Activated T-helper 17 cell treated with anti-CD3 and anti-CD28 coated beads, Interleukin-2, amount 50 U/mL, for 72 hours (primary cell): ENCODE measurements at regions not wholly inside any gene's neighbourhood (a gene's known extent, or its start where the extent isn't known, plus 50 kb on each side); places are given as distances from the start of the nearest gene placed in this dataset.
A peak's percentile ranks its signal among the peaks of the same experiment; 100 is the strongest.

Experiments
- ATAC-seq: fragments of 150-1000 bp; cut with Tn5 transposase; replicated peaks from 2 replicates; pipeline ENCODE4 v1.10.0; 2021; ENCODE audit warnings: mild to moderate bottlenecking, moderate library complexity
- H3K27ac Mint-ChIP-seq: one replicate; pipeline ENCODE4 v1.8.0; 2022; ENCODE audit warnings: mixed read lengths
- H3K27me3 Mint-ChIP-seq: one replicate; pipeline ENCODE4 v1.8.0; 2022; ENCODE audit warnings: mixed read lengths
- H3K36me3 Mint-ChIP-seq: one replicate; pipeline ENCODE4 v1.8.0; 2022; ENCODE audit warnings: low read depth, mild to moderate bottlenecking, mixed read lengths
- H3K4me1 Mint-ChIP-seq: one replicate; pipeline ENCODE4 v1.8.0; 2022; ENCODE audit warnings: mixed read lengths
- H3K4me3 Mint-ChIP-seq: one replicate; pipeline ENCODE4 v1.8.0; 2022; ENCODE audit warnings: mild to moderate bottlenecking, mixed read lengths
- H3K9me3 Mint-ChIP-seq: one replicate; pipeline ENCODE4 v1.8.0; 2022; ENCODE audit warnings: mixed read lengths

DNA sequence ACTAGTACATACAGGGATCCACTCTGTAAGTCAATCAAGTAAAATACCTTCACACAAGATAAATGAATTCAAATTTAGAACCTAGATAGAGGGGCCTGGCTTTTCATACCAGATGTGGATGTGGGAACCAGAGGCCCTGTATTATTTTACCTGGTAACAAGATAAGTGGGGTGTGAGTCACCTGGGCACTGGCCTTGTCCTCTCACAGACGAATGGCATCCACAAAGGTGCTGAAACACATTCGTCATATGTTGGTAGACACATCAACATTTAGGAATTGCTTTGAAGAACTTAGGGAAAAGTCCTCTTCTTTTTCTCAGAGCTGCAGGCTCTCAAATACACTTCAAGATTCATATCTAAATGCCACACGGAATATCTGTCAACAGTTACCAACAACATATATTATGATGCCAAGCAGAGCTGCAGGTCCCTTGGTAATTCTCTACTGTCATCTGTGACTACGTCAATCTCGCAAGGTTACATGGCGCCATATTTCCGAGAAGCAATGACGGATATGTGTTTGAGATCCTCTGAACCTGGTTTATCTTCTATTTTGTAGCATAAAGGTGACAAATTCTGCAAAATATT is 618.6 kb downstream of the EPM2A start:
- no peak for ATAC-seq
- Mint-ChIP-seq H3K27me3 (peaks cover 11% of the 10 kb centered on the region), H3K9me3 (no peaks in the 10 kb centered on the region), H3K27ac (no peak overlapping the region), H3K4me1 (no peaks in the 10 kb centered on the region), H3K4me3 (no peak overlapping the region), H3K36me3 (no peaks in the 10 kb centered on the region)

DNA sequence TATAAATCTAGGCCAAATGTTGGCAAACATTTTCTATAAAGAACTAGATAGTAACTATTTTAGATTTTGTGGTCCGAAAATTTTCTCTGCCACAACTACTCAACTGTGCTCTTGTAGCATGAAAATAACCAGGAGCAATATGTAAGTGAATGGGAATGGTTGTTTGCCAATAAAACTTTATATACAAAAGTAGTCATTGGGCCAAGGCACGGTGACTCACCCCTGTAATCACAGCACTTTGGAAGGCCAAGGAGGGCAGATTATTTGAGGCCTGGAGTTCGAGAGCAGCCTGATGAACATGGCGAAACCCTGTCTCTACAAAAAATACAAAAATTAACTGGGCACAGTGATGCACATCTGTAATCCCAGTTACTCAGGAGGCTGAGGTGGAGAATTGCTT is 617.1 kb downstream of the EPM2A start:
- ATAC-seq, result no peak
- Mint-ChIP-seq H3K9me3 (no peaks in the 10 kb centered on the region), H3K4me1 (no peaks in the 10 kb centered on the region), H3K27ac (no peak overlapping the region), H3K27me3 (peaks cover 3% of the 10 kb centered on the region), H3K4me3 (no peak overlapping the region), H3K36me3 (no peaks in the 10 kb centered on the region)

DNA sequence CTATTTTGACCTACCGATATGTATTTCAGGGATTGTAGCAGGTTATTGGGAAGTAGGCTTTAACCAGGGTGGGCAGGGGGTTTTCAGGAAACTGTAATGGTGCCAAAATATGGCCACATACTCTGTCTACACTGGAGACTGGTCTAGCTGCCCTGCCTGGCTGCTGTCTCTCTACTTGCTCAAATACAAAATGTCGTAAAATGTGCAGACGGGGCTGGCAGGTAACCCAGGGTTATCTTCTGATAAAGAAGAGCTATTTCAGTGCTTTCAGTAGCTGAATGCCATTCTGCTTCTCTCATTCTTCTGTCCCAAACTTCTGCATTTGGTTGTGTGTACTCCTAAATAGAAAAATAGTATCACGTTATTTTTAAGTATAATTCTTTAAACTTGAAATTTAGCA is 616.2 kb downstream of the EPM2A start:
- H3K4me3 Mint-ChIP-seq, result no peak overlapping the region
- ATAC-seq, result no peak
- H3K36me3 Mint-ChIP-seq, result no peaks in the 10 kb centered on the region
- no peaks in the 10 kb centered on the region for H3K9me3 Mint-ChIP-seq
- H3K27me3 Mint-ChIP-seq, result peaks cover 4% of the 10 kb centered on the region
- H3K27ac Mint-ChIP-seq, result no peak overlapping the region
- H3K4me1 Mint-ChIP-seq, result no peaks in the 10 kb centered on the region

DNA sequence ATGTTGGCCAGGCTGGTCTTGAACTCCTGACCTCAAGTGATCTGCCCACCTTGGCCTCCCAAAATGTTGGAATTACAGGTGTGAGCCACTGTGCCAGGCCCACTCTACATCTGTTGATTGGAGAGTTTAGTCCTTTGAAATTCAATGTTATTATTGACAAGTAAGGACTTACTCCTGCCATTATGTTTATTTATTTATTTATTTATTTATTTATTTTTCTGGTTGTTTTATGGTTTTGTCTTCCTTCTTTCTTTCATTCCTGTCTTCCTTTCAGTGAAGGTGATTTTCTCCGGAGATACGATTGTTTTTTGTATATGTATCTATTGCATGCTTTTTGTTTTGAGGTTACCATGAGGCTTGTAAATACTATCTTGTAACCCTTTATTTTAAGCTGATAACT is 602.6 kb downstream of the EPM2A start:
- Mint-ChIP-seq H3K27me3 (peaks cover 4% of the 10 kb centered on the region), H3K9me3 (no peaks in the 10 kb centered on the region), H3K4me3 (no peak overlapping the region), H3K27ac (no peak overlapping the region), H3K4me1 (no peaks in the 10 kb centered on the region), H3K36me3 (no peaks in the 10 kb centered on the region)
- no peak for ATAC-seq

DNA sequence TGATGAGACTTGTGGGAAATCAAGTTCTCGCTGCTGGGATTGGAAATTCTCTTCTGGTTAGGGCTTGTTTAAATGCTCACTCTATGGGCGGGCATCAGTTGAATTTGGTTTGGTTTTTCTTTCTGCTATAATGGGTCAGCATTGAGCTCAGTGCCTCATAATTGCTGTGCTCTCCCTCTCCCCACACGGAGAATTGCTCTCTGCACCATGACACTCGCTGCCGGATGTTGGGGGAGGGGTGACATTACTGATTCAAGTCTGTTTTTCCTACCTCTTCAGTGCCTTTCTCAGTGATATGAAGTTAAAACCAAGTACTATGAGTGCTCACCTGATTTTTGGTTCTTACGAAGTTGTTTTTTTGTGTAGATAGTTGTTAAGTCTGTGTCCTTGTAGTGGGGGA is 599.6 kb downstream of the EPM2A start:
- H3K36me3 Mint-ChIP-seq, result no peaks in the 10 kb centered on the region
- no peak for ATAC-seq
- no peak overlapping the region for H3K4me3 Mint-ChIP-seq
- H3K4me1 Mint-ChIP-seq, result no peaks in the 10 kb centered on the region
- H3K27ac Mint-ChIP-seq, result no peak overlapping the region
- H3K27me3 Mint-ChIP-seq, result peaks cover 16% of the 10 kb centered on the region
- no peaks in the 10 kb centered on the region for H3K9me3 Mint-ChIP-seq

DNA sequence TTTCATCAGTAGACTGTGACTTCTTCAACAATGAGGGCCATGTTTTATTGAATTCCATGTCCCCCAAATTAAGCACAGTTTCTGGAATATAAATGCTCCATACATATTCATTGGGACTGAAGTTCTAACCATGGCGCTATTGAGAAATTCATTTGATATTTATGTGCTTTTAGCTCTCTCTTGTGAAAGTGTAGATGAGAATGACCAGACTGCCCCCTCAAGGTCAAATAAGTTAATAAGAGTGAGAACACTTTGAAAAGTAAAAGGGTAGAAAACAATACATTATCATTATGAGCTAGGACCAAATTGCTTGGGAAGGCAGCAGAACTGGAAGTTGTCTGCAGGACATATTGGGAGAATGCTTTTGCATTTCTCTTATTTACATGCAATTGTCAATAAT is 597.9 kb downstream of the EPM2A start:
- no peaks in the 10 kb centered on the region for H3K4me1 Mint-ChIP-seq
- H3K36me3 Mint-ChIP-seq, result no peaks in the 10 kb centered on the region
- H3K27ac Mint-ChIP-seq, result no peak overlapping the region
- no peak overlapping the region for H3K4me3 Mint-ChIP-seq
- peaks cover 16% of the 10 kb centered on the region for H3K27me3 Mint-ChIP-seq
- no peak for ATAC-seq
- H3K9me3 Mint-ChIP-seq, result no peaks in the 10 kb centered on the region

DNA sequence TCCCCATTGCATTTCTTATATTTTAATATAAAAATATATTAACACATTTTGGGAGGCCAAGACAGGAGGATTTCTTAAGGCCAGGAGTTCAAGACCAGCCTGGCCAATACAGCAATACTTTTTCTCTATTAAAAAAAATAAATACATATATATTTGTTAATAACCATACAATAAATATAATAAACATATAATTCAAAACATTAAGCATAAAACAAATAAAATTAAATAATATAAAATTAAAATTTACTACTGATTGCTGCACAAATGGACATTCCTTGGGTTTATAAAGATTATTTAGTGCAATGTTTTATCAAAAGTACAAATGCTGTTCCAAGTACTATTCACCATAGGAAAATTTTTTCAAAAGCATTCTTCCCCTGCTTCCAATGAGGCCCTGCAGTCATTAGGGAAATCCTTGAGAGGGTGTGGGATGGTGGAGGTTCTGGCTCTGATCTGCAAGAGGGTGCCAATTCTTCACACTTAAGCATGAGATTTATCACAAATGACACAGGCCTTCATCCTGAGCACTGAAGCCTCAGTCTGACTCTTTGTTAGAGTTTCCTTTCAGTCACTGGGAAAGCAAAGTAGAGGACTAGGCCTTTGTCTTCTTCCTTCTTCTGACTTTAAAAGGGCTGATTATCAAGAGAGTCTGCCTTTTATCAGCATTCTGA is 596.7 kb downstream of the EPM2A start:
- no peak for ATAC-seq
- Mint-ChIP-seq H3K27ac (no peak overlapping the region), H3K4me3 (no peak overlapping the region), H3K36me3 (no peaks in the 10 kb centered on the region), H3K4me1 (no peaks in the 10 kb centered on the region), H3K9me3 (no peaks in the 10 kb centered on the region), H3K27me3 (peaks cover 16% of the 10 kb centered on the region)

DNA sequence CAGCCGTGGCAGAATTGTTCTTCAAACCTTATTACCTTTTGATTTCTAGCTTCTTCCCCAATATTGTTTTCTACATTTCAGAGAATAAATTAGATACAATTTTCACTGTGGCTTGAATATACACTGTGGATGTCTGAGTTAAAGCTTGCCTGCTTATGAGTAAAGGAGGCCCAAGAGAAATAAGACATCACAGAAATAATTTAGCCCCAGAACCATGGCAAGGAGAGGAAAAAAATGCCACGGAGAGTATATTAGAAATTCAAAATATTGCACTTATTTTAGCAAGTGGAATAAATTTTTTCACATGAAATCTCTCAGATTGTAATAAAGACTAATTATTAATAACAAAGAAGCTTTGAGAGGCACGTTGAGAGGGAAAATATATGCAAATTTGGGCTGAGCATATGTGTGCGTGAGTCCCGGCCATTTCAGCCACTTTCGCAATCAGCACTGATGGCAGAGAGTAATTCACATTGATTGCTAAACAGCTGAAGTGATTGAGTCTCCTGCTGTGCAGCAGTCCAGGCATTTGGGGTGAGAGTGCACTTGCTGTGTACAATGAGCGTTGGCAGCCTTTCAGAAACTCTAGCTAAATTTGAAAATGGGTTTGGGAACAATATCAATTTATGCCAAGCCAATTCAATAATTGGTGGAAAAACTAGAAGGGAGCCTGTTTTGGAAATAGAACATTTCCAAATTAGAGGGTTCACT is 596.0 kb downstream of the EPM2A start:
- H3K4me1 Mint-ChIP-seq, result no peaks in the 10 kb centered on the region
- no peak overlapping the region for H3K4me3 Mint-ChIP-seq
- H3K27ac Mint-ChIP-seq, result no peak overlapping the region
- peaks cover 20% of the 10 kb centered on the region for H3K27me3 Mint-ChIP-seq
- no peaks in the 10 kb centered on the region for H3K9me3 Mint-ChIP-seq
- no peaks in the 10 kb centered on the region for H3K36me3 Mint-ChIP-seq
- no peak for ATAC-seq

DNA sequence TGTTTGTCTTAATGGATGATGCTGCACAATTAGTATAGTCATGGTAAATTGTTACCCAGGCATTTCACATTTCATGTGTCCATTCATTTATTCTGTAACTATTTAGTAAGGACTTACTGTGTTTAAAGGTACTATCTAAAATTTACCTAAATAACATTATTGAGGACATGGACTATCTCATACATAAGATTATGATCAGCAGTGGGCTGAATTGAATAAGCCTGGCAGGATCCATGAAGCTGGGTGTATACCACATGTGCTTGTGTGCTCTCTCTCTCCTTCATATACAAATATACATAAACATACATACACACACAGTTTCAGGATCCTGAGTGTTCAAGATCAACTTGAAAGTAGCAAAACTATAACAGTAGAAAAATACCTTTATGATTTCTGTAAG is 595.4 kb downstream of the EPM2A start:
- Mint-ChIP-seq H3K27me3 (peaks cover 22% of the 10 kb centered on the region), H3K4me1 (no peaks in the 10 kb centered on the region), H3K36me3 (no peaks in the 10 kb centered on the region), H3K4me3 (no peak overlapping the region), H3K27ac (no peak overlapping the region), H3K9me3 (no peaks in the 10 kb centered on the region)
- ATAC-seq, result no peak

DNA sequence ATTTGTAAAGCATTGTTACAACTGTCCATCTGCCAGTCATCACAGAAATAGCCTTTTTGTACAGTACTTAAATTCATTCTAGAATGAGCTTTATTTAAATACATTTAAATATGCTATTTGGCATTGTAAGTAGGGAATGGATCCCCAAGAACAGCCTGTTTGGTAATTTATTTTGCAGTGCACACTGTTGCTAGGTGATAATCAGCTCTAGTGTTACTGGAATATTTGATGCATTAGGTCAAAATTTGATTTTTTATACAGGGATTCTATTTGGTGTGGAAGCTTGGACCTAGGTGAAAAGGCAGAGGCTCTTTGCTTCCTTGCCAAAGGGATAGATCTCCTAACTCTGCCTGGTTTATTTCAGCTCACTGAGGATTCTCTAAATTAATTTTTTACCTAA is 593.7 kb downstream of the EPM2A start:
- ATAC-seq, result no peak
- peaks cover 20% of the 10 kb centered on the region for H3K27me3 Mint-ChIP-seq
- H3K4me1 Mint-ChIP-seq, result no peaks in the 10 kb centered on the region
- no peaks in the 10 kb centered on the region for H3K36me3 Mint-ChIP-seq
- H3K27ac Mint-ChIP-seq, result no peak overlapping the region
- no peak overlapping the region for H3K4me3 Mint-ChIP-seq
- H3K9me3 Mint-ChIP-seq, result no peaks in the 10 kb centered on the region

DNA sequence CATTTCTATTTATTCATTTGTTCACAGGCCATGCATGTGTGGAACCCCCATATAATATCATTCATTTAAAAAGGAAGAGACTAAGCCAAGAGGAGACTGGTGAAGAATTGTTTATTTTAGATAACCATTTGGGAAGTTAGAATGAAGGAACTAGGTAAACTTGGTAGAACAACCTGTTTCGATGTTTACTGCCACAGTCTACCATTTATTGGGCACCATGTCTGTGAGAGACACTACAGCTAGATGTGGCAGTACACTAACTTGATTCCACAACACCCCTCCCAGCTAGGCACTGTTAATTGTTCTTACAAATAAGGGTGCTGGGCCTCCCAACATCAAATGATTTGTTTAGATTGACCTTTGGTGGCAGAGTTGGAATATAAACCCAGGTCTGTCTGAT is 592.4 kb downstream of the EPM2A start:
- no peak overlapping the region for H3K27ac Mint-ChIP-seq
- no peaks in the 10 kb centered on the region for H3K9me3 Mint-ChIP-seq
- H3K4me3 Mint-ChIP-seq, result no peak overlapping the region
- no peaks in the 10 kb centered on the region for H3K4me1 Mint-ChIP-seq
- no peak for ATAC-seq
- H3K36me3 Mint-ChIP-seq, result no peaks in the 10 kb centered on the region
- peaks cover 17% of the 10 kb centered on the region for H3K27me3 Mint-ChIP-seq

DNA sequence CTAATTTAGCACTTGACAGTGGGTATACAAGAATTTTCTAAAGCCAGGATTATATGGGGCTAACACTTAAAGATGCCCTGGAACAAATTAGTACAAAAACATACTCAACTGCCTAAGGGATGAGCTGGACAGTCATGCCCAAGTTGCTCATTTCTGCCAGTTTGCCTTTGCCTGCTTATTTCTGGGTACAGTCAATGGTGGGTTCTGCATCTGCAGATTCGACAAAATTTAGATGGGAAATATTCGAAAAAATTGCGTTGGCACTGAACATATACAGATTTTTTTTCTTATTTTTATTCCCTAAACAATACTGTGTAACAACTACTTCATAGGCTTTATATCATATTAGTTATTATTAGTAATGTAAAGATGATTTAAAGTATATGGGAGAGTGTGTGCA is 591.9 kb downstream of the EPM2A start:
- no peaks in the 10 kb centered on the region for H3K4me1 Mint-ChIP-seq
- no peak overlapping the region for H3K4me3 Mint-ChIP-seq
- H3K27me3 Mint-ChIP-seq, result peaks cover 14% of the 10 kb centered on the region

DNA sequence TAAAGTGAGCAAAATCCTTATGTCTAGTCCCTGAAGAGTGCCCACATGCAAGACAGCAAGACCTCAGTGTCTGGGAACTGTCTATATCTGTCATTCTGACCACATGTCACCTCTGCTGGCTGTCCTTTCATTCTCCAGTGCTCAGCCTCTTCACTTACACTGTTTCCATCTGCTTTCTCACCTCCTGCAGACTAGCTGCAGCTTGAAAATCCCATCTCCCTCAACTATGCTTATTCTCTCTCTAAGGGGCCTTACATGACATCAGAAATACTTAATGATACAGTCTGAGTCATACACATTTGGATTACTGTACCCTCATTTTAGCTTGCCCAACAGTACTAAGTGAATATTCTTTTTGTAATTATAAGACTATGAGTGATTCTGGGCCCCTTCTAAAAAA is 587.8 kb downstream of the EPM2A start:
- no peaks in the 10 kb centered on the region for H3K4me1 Mint-ChIP-seq
- H3K36me3 Mint-ChIP-seq, result no peaks in the 10 kb centered on the region
- no peak overlapping the region for H3K4me3 Mint-ChIP-seq
- no peak overlapping the region for H3K27ac Mint-ChIP-seq
- H3K27me3 Mint-ChIP-seq, result peaks cover 12% of the 10 kb centered on the region
- no peak for ATAC-seq
- H3K9me3 Mint-ChIP-seq, result no peaks in the 10 kb centered on the region

More for the DNA sequence above, 591.9 kb downstream of the EPM2A start:
- Mint-ChIP-seq H3K9me3 (no peaks in the 10 kb centered on the region), H3K36me3 (no peaks in the 10 kb centered on the region), H3K27ac (no peak overlapping the region)
- ATAC-seq, result no peak

DNA sequence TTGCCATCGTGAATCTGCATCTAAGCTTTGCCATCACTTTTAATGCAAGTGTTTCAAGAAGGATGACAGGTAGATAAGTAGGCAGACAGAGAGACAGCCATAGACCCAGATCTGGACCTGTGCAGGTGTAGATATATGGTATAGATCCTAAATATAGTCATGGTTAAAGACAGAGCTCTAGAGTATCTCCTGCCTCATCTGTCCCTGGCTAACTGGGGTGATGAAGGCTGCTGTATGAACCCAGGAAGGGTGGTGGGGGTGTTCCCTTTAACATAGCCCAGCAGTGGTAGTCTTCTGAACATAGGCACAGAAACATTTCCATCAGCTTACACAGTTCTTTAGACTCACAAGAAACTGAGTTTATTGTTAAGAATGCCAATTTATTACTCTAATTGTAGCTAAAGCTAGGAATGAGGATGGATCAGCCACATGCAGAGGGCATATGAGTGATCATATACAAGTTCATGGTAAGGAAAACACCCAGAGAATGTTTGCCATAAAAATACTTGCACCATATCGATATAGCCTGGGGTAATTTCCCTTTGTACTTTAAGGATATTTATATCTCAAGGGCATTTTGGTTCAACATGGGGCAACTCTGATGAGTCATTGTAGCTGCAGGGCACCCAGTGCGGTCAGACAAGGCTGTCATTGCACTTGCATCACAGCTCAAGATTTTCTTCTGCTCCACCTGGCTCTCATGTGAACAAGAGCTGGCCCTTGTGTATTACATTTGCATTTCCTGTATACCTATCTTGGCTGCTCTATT is 587.2 kb downstream of the EPM2A start:
- peaks cover 12% of the 10 kb centered on the region for H3K27me3 Mint-ChIP-seq
- no peak overlapping the region for H3K4me3 Mint-ChIP-seq
- H3K36me3 Mint-ChIP-seq, result no peaks in the 10 kb centered on the region
- no peaks in the 10 kb centered on the region for H3K9me3 Mint-ChIP-seq
- H3K27ac Mint-ChIP-seq, result no peak overlapping the region
- ATAC-seq, result peak; percentile 12
- H3K4me1 Mint-ChIP-seq, result no peaks in the 10 kb centered on the region

DNA sequence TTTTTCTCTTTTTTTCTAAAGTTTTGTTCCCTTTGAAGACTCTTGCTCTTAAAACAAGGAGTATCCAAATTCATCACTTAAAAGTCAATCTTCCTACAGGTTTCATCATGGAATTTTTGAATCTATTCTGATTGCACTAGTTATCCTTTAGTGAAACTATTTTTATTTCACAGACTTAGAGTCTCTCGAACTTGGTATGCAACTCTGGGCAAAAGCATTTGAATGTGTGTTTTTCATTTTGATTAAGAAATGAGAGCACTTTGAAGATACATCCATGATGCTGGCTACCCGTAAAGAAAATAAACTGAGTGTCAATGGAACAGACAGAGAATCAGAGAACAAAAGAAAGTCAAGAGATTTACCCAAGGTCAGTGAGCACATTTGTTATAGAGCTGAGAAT is 586.5 kb downstream of the EPM2A start:
- no peaks in the 10 kb centered on the region for H3K4me1 Mint-ChIP-seq
- no peak for ATAC-seq
- H3K4me3 Mint-ChIP-seq, result no peak overlapping the region
- no peaks in the 10 kb centered on the region for H3K9me3 Mint-ChIP-seq
- no peak overlapping the region for H3K27ac Mint-ChIP-seq
- H3K36me3 Mint-ChIP-seq, result no peaks in the 10 kb centered on the region
- H3K27me3 Mint-ChIP-seq, result peaks cover 15% of the 10 kb centered on the region
